VCaP (cell line): ENCODE measurements at regions not wholly inside any gene's neighbourhood (a gene's known extent, or its start where the extent isn't known, plus 50 kb on each side); places are given as distances from the start of the nearest gene placed in this dataset.
A peak's percentile ranks its signal among the peaks of the same experiment; 100 is the strongest.

ENCODE experiments used
- H3K27ac ChIP-seq: fragments of 450-650 bp; 2 replicates; pipeline ENCODE4 v1.5.1; 2017
- TF ChIP-seq, protein P1 (sequence below): fragments of 450-650 bp; conservative IDR thresholded peaks from 2 replicates; pipeline ENCODE4 v1.5.1; 2017; ENCODE audit warnings: mild to moderate bottlenecking, moderate library complexity

DNA sequence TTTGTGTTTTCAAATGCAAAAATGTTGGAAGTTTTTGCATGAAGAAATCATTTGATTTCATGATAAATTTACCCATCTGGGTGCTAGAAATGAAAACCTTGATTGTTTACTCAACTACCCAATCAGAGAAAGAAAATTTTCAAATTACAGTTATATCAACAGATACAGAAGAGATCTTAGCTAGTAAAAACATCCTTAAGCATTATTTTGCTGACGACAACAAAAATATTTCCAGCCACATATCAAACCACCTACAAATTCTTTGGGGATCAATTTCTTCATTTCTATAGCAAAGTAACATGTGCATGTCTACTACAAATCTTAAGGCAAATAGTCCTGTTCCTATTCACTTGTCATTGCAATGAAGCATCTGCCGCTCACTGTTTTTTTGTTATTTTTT is 530.3 kb downstream of the ZIC1 start:
- H3K27ac ChIP-seq, result no peak overlapping the region

DNA sequence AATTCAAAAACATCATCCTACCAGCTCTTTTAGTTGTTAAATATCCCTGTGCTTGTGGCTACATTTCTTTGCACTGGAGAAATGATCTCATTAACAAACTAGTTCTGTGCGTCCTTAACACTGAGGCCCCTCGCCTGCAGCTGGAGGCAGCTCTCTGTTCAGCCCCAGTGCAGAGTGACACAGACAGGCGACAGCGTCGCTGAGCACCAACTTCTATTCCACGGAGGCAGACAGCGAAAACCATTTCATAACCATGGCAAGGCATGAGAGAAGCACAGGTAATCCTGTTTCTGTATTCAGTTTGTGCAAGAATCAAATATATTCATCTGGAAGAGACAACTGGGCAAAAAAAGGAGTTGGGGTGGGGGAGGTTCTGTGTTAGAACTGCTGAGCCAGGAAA is 530.7 kb downstream of the ZIC1 start:
- TF ChIP-seq, protein P1, sequence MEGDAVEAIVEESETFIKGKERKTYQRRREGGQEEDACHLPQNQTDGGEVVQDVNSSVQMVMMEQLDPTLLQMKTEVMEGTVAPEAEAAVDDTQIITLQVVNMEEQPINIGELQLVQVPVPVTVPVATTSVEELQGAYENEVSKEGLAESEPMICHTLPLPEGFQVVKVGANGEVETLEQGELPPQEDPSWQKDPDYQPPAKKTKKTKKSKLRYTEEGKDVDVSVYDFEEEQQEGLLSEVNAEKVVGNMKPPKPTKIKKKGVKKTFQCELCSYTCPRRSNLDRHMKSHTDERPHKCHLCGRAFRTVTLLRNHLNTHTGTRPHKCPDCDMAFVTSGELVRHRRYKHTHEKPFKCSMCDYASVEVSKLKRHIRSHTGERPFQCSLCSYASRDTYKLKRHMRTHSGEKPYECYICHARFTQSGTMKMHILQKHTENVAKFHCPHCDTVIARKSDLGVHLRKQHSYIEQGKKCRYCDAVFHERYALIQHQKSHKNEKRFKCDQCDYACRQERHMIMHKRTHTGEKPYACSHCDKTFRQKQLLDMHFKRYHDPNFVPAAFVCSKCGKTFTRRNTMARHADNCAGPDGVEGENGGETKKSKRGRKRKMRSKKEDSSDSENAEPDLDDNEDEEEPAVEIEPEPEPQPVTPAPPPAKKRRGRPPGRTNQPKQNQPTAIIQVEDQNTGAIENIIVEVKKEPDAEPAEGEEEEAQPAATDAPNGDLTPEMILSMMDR, result no peak

More for the DNA sequence above, 530.3 kb downstream of the ZIC1 start:
- TF ChIP-seq, protein P1, result no peak

DNA sequence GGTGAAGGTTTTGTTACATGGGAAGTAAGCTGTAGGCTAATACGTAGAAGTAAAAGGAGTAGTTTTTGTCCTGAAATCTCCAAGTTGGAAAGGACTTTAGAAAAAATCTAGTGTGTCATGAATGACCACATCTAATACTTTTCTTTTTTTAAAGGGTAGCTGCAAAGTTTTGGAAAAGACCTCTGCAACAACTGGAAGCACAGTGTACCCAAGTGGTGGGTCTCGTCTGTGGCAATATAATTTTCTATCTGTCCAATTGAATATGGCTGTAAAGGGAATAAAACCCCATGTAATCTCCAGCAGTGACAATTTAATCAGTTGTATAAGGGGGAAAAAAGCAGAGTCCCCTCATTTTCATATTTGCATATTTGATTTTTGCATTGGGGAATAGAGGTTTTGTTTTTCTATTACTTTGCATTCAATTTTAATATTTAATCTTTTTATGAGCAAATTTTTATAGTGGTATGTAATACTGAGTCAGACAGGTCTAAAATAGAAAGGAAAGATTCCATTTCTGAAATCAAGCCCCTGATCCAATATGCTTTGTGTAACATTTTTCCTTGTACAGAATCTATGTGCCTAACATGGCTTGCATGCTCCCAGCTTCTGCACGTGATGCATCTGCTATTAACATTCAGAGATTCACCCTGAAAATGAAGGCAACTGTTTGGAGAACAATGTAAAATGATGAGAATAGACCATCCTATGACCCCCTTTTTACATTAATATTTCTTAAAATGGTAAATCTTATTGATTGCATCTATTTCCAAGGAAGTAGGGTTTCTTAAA is 531.4 kb downstream of the ZIC1 start:
- TF ChIP-seq, protein P1, result no peak
- no peak overlapping the region for H3K27ac ChIP-seq

More for the DNA sequence above, 530.7 kb downstream of the ZIC1 start:
- no peak overlapping the region for H3K27ac ChIP-seq

DNA sequence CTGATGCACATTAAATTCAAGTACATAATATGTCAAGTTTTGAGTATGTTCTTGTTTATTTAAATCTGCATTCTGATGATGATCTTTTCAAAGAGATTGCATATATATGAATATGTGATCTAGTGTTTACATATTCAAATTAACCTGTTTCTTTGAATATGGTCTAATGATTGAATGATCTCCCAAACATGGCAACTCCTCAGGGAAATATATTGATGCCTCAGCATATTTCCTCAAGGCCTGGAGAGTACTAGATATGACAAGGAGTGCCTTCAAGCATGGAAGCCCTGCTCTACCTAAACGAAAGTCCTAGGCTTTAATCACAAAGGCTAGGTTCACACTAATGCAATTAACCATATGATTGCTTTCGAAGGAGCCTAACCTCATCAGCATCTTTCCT is 532.8 kb downstream of the ZIC1 start:
- TF ChIP-seq, protein P1, result no peak
- no peak overlapping the region for H3K27ac ChIP-seq

DNA sequence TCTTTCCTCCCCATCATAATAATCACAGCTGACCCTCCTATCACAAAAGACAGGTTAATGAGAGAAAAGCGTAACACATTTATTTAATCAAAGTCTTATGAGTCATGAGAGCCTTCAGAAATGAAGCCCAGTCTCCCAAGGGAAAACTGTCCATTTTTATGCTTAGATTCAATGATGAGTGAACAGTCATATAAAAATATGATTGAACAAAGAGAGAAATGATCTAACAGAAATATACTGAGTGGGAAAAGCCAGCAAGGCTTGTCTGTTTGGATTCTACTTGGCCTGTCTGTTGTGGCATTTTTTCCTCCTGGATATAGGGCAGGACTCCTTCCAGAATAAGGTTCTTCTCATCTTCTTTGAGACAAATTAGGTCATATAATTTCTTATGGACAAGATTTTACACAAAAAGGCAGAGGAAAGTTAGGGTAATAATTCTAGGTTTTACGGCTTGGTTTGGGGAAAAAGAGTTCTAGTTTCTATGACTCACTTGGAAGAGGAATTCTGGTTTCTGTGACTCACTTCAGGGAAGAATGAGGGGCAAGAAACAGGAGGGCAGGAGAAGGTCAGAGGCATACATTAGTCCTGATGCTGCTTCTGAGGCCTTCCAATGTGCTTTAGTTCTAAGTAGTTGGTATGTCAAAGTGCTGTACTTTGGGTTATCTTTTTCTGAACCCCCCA is 534.2 kb downstream of the ZIC1 start:
- TF ChIP-seq, protein P1, result no peak
- H3K27ac ChIP-seq, result no peak overlapping the region

DNA sequence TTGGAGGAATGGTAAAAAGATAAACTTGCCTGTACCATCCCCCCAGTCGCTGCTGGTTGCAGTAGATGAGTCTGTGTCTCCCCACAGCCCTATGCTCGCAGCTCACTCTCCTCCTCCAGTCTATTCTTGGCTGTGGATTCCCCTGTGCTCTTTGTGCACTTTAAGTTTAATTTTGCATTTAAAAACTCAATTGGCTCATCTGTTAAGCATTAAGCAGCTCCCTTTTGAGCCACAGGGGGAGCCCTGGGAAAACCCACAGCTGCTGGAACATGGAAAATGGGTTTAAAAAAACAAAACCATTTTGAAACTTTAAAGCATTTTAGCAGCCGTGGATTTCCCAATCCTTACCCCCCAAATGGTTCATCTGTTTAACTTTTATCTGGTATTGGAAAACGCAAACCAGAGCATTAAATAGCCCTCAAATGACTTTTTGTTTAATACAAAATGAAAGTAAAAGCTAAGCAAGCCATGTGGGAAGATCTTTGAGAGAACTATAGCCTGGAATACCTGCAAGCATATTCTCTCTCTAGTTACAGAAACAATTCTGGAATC is 536.9 kb downstream of the ZIC1 start:
- no peak overlapping the region for H3K27ac ChIP-seq
- TF ChIP-seq, protein P1, result peak; percentile 77

DNA sequence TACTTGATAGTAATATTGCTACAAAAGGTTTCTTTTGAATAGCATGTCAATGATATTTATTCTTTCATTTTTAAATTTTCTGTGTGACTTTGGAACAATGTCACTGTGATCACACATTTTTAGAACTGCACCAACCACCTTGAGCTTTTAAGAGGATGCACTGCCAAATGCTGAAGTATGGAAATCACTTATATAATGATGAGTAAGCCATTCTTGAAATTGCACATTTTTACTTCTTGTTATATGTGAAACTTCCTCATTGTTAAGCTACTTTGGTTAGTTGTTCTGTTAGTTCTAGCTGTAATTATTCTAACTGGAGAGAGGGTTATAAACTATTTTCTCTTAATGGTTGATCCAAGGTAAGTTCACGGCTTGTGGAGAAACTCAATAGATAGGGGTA is 547.5 kb downstream of the ZIC1 start:
- TF ChIP-seq, protein P1, result no peak
- no peak overlapping the region for H3K27ac ChIP-seq
